NAMALWA (cell line): ENCODE measurements at regions not wholly inside any gene's neighbourhood (a gene's known extent, or its start where the extent isn't known, plus 50 kb on each side); places are given as distances from the start of the nearest gene placed in this dataset.

Experiments used
- DNase-seq: peaks from one replicate; pipeline ENCODE4 v3.0.0-alpha.2; 2015; ENCODE audit warnings: low spot score

DNA sequence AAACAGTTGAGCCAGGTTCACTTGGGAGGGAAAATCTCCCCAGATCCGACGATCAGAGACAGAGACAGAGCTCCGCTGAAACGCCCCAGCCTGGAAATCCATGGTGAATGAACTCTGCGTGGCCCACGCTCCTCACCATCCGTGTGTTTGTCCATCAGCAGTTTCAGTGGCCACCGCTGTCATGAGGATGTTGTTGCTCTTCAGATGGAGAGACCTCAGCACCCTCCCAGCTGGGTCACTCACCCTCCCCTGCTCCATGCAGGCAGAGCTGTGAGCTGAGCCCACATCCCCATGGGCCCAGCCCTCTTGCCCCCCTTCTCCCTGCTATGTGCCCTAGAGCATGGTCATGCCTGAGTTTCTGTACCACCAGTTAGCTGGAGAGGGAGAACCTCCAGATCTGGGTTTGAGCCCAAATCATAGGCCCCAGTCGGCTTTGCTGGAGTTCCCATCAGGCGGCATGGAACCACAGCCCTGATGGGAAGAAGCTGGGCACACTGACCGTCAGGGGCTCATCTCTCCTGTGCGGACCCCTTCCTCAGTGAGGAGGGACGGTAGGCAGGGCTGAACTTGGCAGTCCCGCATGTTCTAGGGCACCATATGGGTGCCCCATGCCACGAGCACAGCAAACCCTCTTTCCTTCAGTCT, 154.4 kb upstream of the COL5A1 start:
- no peak for DNase-seq

DNA sequence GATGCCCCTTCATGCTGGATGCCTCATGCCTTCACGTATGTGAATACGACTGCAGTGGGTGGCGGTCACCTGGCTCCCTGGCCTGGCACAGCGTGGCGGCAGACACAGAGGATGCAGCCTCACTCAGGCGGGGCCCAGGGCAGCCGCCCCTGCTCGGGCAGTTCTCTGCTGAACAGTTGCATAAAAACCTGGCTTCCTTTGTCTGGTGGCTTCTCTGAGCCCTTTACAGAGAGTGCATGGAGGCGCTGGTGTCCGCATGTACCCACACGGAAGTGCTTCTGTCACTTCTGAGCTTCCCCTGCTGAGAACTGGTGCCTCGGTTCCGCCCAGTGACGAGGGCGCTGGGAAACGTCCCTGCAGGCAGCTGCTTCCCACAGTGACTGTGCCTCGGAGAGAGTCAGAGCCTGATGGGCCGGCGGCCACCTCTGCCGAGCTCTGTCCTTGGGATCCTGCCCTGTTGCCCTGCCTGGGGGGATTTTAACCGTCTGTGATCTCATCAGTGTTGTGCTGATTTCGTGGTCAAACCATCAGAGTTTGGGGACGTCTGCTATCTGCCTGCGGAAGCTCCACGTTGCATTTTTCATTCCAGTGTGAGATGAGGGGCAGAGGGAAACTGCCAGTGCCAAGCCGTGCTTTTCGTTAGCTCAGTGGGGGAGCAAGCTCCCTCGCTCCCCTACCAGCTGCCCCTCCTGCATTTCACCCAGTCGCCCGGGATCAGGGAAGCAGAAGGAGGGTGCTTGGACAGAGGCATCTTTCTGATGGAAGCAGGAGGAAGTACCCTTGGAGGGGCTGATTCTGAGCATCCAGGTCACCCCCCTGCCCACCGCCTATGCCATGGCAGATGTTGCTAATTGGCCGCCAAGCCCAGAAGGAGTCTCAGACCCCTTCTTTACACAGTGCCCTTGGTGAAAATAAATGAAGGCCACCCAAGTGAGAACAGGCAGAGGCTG, 153.0 kb upstream of the COL5A1 start:
- DNase-seq = no peak

DNA sequence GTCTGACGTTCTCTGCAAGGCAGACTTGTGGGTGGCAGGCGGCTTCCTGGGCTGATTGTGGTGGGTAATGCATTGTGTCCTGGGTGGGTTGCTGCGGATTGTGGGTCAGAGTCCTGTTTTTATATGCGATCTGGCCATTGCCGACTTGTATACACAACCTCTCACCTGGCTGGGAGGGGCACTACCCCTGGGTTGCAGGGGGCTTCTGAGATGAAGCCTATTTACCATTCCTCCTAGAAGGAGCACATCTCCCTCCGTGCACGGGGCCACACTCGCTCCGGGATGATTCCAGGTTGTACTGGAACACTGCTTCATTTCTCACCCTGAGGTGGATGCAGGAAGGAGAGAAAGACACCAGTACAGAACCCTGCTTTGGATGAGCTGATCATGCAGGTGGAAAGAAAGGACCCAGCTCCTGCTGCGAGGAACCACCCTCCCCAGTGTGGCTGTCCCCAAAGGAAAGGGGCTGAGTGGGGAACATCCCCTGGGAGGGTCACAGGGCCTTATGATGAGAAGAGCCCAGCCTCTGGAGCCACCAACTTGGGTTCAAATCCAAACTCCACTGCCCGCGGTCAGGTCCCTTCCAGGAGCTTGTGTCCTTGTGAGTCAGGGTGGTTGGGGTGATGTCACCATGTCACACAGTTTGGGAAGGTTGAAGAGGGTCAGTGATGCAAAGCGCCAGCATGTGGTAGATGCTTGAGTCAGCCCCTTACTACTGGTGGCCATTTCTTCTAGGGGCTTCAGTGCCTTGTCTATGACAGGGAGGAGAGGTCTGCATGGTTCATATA, 151.8 kb upstream of the COL5A1 start:
- DNase-seq = no peak

GRCh38 chr9:134490446-134490845, 151.2 kb upstream of the COL5A1 start:
- DNase-seq = no peak

DNA sequence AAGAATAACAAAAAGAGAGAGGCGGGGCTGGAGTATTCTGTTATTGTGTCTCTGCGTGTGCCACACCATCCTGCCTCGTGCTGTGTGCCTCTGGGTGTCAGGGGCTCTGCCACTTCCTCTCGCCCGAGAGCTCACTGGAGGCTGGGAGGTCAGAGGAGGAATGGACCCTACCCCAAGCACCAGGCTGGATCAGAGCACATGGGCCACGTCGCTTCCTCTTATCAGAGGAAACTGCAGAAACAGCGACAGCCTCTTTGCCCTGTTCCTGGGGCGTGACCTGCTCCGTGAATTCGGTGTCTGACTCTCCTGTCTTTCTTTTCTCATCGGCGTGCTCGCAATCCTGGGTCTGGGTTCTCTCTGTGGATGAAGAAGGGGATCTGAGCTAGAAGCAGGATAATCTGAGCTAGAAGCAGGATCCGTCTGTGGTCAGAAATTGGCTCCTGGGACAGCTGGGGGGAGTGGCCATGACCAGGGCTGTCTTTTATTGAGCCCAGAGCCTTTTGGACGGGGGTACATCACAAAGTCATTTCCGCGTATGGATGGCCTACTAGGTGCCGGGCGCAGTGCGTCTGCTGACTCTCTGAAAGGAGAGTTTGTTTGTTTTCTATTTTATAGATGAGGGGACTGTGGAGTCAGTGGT, 150.3 kb upstream of the COL5A1 start:
- no peak for DNase-seq

DNA sequence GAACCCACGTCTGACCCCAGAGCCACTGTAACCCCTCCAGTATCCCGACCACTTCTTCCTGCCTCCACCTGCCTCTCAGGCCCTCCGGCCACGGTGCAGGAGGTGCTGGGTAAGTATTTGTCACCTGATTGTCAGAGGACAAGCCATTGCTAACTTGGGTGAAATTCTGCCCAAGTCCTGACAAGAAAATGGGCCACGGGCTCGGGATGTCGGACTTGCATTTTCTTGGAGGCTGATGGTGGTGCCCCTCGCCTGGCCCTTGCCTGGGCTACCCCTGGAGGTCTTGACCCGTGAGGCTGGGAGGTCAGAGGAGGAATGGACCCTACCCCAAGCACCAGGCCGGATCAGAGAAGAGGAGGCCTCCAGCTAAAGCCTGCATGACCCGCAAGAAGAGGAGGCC, 149.7 kb upstream of the COL5A1 start:
- DNase-seq = no peak

DNA sequence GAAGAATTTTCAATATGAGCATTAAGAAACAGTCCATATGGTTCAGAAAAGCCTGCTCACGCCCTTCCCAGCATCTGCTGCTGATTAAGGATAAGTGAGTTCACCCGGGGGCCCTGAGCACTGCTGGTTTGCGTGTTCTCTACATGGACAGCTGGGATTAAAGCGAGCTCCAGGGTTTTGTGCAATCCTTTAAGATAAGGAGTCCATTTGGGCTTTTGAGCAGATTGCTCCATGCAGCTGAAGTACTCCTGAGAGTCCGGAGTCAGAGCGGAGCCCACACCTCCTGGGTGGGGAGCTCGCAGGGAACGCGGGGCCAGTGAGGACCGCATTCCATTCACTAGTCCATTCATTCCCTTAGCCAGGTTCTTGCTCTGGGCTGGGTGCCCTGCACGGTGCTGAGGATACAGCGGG, 149.3 kb upstream of the COL5A1 start:
- DNase-seq = no peak

- no peak for DNase-seq
Observed at GRCh38 chr9:134492721-134493460, 148.7 kb upstream of the COL5A1 start.

GRCh38 chr9:134493461-134494272, 147.9 kb upstream of the COL5A1 start:
- DNase-seq = no peak

GRCh38 chr9:134494273-134494815, 147.3 kb upstream of the COL5A1 start:
- DNase-seq = no peak

- DNase-seq = no peak
Observed at GRCh38 chr9:134494905-134495304, 146.7 kb upstream of the COL5A1 start.

- DNase-seq = no peak
Observed at GRCh38 chr9:134495881-134496412, 145.7 kb upstream of the COL5A1 start.

- no peak for DNase-seq
Observed at GRCh38 chr9:134496413-134497282, 145.0 kb upstream of the COL5A1 start.

GRCh38 chr9:134497283-134497860, 144.2 kb upstream of the COL5A1 start:
- DNase-seq = no peak

GRCh38 chr9:134498814-134499166, 142.8 kb upstream of the COL5A1 start:
- no peak for DNase-seq

- no peak for DNase-seq
Observed at GRCh38 chr9:134500931-134501760, 140.5 kb upstream of the COL5A1 start.

DNA sequence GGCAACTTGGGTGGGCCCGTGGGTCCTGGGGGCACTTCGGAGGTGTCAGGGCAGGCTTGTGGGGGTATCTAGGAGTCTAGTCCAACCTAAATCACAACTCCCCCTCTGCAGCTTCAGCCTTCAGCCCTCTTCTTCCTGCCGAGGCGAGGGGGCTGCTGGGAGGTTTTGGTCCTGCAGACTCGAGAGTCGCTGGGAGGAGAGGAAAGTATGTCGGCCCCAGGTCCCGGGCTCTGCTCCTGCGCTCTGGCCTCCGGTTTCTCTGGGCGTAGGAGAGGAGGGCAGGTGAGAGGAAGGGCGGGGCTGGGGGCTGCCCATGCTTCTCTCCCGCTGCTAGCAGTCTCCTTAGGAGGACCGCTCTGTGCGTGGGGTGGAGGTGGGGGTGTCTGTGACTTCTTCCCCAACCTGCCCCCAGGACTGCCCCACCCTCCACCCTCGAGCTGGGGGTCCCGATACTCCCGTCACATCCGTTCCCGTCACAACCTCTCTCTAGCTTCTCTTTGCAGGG, 139.8 kb upstream of the COL5A1 start:
- no peak for DNase-seq
